ENCODE measurements at regions not wholly inside any gene's neighbourhood (a gene's known extent, or its start where the extent isn't known, plus 50 kb on each side); places are given as distances from the start of the nearest gene placed in this dataset.

GRCh38 chr4:124435274-124435950 is 277.1 kb downstream of the ANKRD50 start:
- ChIA-PET CTCF (no interaction called here), POLR2A (no interaction called here)
- Mint-ChIP-seq H3K27me3 (ENCODE audit: low read depth) (no peaks in the 10 kb centered on the region), H3K36me3 (no peaks in the 10 kb centered on the region), H3K4me1 (0 out of 2 replicates have a peak, but pooled peaks cover 2% of the 10 kb centered on the region), H3K4me3 (no peak overlapping the region), H3K9me3 (peaks cover 9% of the 10 kb centered on the region), H3K27ac (no peak overlapping the region)
- ATAC-seq (no peak), DNase-seq (ENCODE audit: low spot score) (no peak)
- no peak for TF ChIP-seq ZNF423 (CRISPR knock-in tag; IDR thresholded peaks at IDR 0.05)
- TF ChIP-seq FOXP4 (CRISPR knock-in tag; IDR thresholded peaks at IDR 0.05): no peak
- no peak for TF ChIP-seq ZNF532 (CRISPR knock-in tag; IDR thresholded peaks at IDR 0.05; ENCODE audit: borderline replicate concordance)
- no peak for TF ChIP-seq E2F5 (CRISPR knock-in tag; IDR thresholded peaks at IDR 0.05)
- TF ChIP-seq ATF1 (CRISPR knock-in tag; IDR thresholded peaks at IDR 0.05): no peak
- no peak for TF ChIP-seq USF1 (CRISPR knock-in tag; IDR thresholded peaks at IDR 0.05)
- no peak for TF ChIP-seq CBFB (CRISPR knock-in tag; IDR thresholded peaks at IDR 0.05; ENCODE audit: low read depth)

GRCh38 chr4:124437853-124438495 is 274.6 kb downstream of the ANKRD50 start:
- Mint-ChIP-seq H3K4me1 (no peaks in the 10 kb centered on the region), H3K27me3 (ENCODE audit: low read depth) (no peaks in the 10 kb centered on the region), H3K9me3 (peaks cover 9% of the 10 kb centered on the region), H3K36me3 (no peaks in the 10 kb centered on the region), H3K4me3 (no peak overlapping the region), H3K27ac (no peak overlapping the region)
- no peak for TF ChIP-seq ZSCAN18 (CRISPR knock-in tag; IDR thresholded peaks at IDR 0.05)
- no peak for TF ChIP-seq ZBTB43 (CRISPR knock-in tag; IDR thresholded peaks at IDR 0.05)
- TF ChIP-seq ELF4 (CRISPR knock-in tag; IDR thresholded peaks at IDR 0.05; ENCODE audit: low read depth): no peak
- no peak for TF ChIP-seq TCF7 (CRISPR knock-in tag; IDR thresholded peaks at IDR 0.05; ENCODE audit: low read depth)
- TF ChIP-seq HMGXB4 (CRISPR knock-in tag; IDR thresholded peaks at IDR 0.05): no peak
- no peak for TF ChIP-seq ZNF219 (CRISPR knock-in tag; IDR thresholded peaks at IDR 0.05; ENCODE audit: borderline replicate concordance)
- TF ChIP-seq CBFB (CRISPR knock-in tag; IDR thresholded peaks at IDR 0.05; ENCODE audit: low read depth): no peak
- no peak for TF ChIP-seq CDX4 (CRISPR knock-in tag; IDR thresholded peaks at IDR 0.05; ENCODE audit: borderline replicate concordance)
- TF ChIP-seq CREM (CRISPR knock-in tag; IDR thresholded peaks at IDR 0.05): no peak
- TF ChIP-seq ATF1 (CRISPR knock-in tag; IDR thresholded peaks at IDR 0.05): no peak
- TF ChIP-seq SMAD3 (CRISPR knock-in tag; IDR thresholded peaks at IDR 0.05; ENCODE audit: borderline replicate concordance): no peak
- CTCF ChIA-PET: no interaction called here
- ATAC-seq: no peak
- no peak for DNase-seq (ENCODE audit: low spot score)
- POLR2A ChIA-PET: no interaction called here

All from WTC11 (cell line).